GM23338 (cell line): ENCODE measurements at regions not wholly inside any gene's neighbourhood (a gene's known extent, or its start where the extent isn't known, plus 50 kb on each side); places are given as distances from the start of the nearest gene placed in this dataset.

Experiments
- ATAC-seq: fragments of 200-7000 bp; cut with Tn5 transposase; 3 replicates; pipeline ENCODE4 v1.9.1; 2020
- DNase-seq: peaks from one replicate; pipeline ENCODE4 v3.0.0-alpha.2; 2015; ENCODE audit warnings: low spot score
- H2AFZ ChIP-seq: fragments of 200-600 bp; sonication (generic); 2 replicates; pipeline ENCODE4 v1.8.0; 2016; ENCODE audit warnings: antibody characterized with exemption, mild to moderate bottlenecking, moderate library complexity
- H3F3A ChIP-seq: fragments of 200-600 bp; sonication (generic); replicated peaks from 2 replicates; pipeline ENCODE4 v1.8.0; 2017; ENCODE audit warnings: antibody characterized with exemption, mixed run types, low read depth
- H3K27ac ChIP-seq: fragments of 200-600 bp; sonication (generic); 2 replicates; pipeline ENCODE4 v1.6.1; 2016; ENCODE audit warnings: low read depth
- H3K27me3 ChIP-seq: fragments of 200-600 bp; sonication (generic); 2 replicates; pipeline ENCODE4 v1.8.0; 2016; ENCODE audit warnings: mild to moderate bottlenecking, mixed run types, moderate library complexity; ENCODE audit not compliant: insufficient read depth
- H3K36me3 ChIP-seq: fragments of 200-600 bp; sonication (generic); 2 replicates; pipeline ENCODE4 v1.8.0; 2016; ENCODE audit warnings: mild to moderate bottlenecking; ENCODE audit not compliant: insufficient read depth
- H3K4me1 ChIP-seq: fragments of 200-600 bp; sonication (generic); 2 replicates; pipeline ENCODE4 v1.8.0; 2016; ENCODE audit warnings: mild to moderate bottlenecking, moderate library complexity; ENCODE audit not compliant: insufficient read depth
- H3K4me2 ChIP-seq: fragments of 200-600 bp; sonication (generic); 2 replicates; pipeline ENCODE4 v1.7.1; 2017; ENCODE audit warnings: mixed run types
- H3K4me3 ChIP-seq: fragments of 200-600 bp; sonication (generic); 2 replicates; pipeline ENCODE4 v1.6.1; 2016; ENCODE audit warnings: mixed run types
- H3K79me2 ChIP-seq: fragments of 200-600 bp; sonication (generic); replicated peaks from 2 replicates; pipeline ENCODE4 v1.8.0; 2017; ENCODE audit warnings: mild to moderate bottlenecking; ENCODE audit not compliant: insufficient read depth
- H3K9me2 ChIP-seq: fragments of 200-600 bp; sonication (generic); 2 replicates; pipeline ENCODE4 v1.8.0; 2017; ENCODE audit not compliant: insufficient read depth
- H4K20me1 ChIP-seq: fragments of 200-600 bp; sonication (generic); replicated peaks from 2 replicates; pipeline ENCODE4 v1.8.0; 2017; ENCODE audit warnings: mild to moderate bottlenecking; ENCODE audit not compliant: insufficient read depth
- H3K27ac Mint-ChIP-seq: 2 replicates; pipeline ENCODE4 v1.8.0; 2020; ENCODE audit warnings: inconsistent platforms, mild to moderate bottlenecking, moderate library complexity, mixed read lengths
- H3K27me3 Mint-ChIP-seq: 3 replicates; pipeline ENCODE4 v1.8.0; 2022; ENCODE audit warnings: low read depth, mild to moderate bottlenecking, moderate library complexity, mixed read lengths, inconsistent platforms; ENCODE audit not compliant: insufficient read depth, poor library complexity
- H3K36me3 Mint-ChIP-seq: 3 replicates; pipeline ENCODE4 v1.8.0; 2021; ENCODE audit warnings: low read depth, mild to moderate bottlenecking, inconsistent platforms, moderate library complexity, mixed read lengths
- H3K4me1 Mint-ChIP-seq: 3 replicates; pipeline ENCODE4 v1.8.0; 2020; ENCODE audit warnings: mild to moderate bottlenecking, inconsistent platforms, mixed read lengths
- H3K4me3 Mint-ChIP-seq: 3 replicates; pipeline ENCODE4 v1.8.0; 2021; ENCODE audit warnings: moderate library complexity, mild to moderate bottlenecking, inconsistent platforms, mixed read lengths
- H3K9me3 Mint-ChIP-seq: 3 replicates; pipeline ENCODE4 v1.8.0; 2020; ENCODE audit warnings: moderate library complexity, mild to moderate bottlenecking, inconsistent platforms, mixed read lengths
- EZH2 ChIP-seq: fragments of 200-600 bp; sonication (generic); IDR thresholded peaks from one replicate; pipeline ENCODE4 v1.8.0; 2017; ENCODE audit warnings: antibody characterized with exemption, mild to moderate bottlenecking, low read depth; ENCODE audit not compliant: unreplicated experiment
- EZH2phosphoT487 ChIP-seq: fragments of 200-600 bp; sonication (generic); IDR thresholded peaks from one replicate; pipeline ENCODE4 v1.8.1; 2018; ENCODE audit warnings: antibody characterized with exemption; ENCODE audit not compliant: unreplicated experiment
- JUNB ChIP-seq: IDR thresholded peaks from one replicate; pipeline ENCODE4 v1.6.1; 2016; ENCODE audit warnings: antibody characterized with exemption; ENCODE audit not compliant: unreplicated experiment
- NANOG ChIP-seq: IDR thresholded peaks from 2 replicates; pipeline ENCODE4 v1.6.1; 2016; ENCODE audit warnings: antibody characterized with exemption, borderline replicate concordance
- POLR2AphosphoS5 ChIP-seq: IDR thresholded peaks from 2 replicates; pipeline ENCODE4 v1.6.1; 2016; ENCODE audit warnings: antibody characterized with exemption, low read depth
- ZNF331 ChIP-seq: fragments of 250-450 bp; sonication (Bioruptor Pico); IDR thresholded peaks from 2 replicates; pipeline ENCODE4 v1.5.0; 2020; ENCODE audit warnings: low read depth, mild to moderate bottlenecking, moderate library complexity
- TF ChIP-seq, protein P1 (sequence below): fragments of 250-450 bp; sonication (Bioruptor Pico); IDR thresholded peaks from 2 replicates; pipeline ENCODE4 v1.5.0; 2020; ENCODE audit warnings: mild to moderate bottlenecking, moderate library complexity
- TF ChIP-seq, protein P2 (sequence below): IDR thresholded peaks from 2 replicates; pipeline ENCODE4 v1.6.1; 2016; ENCODE audit warnings: antibody characterized with exemption
- TF ChIP-seq, protein P3 (sequence below), 2 experiments: fragments of 200-600 bp in 1 of 2; sonication (generic) in 1 of 2; conservative IDR thresholded peaks; 2 replicates each; pipeline versions ENCODE4 v1.5.1 to v1.6.1; 2016 to 2017; ENCODE audit warnings: antibody characterized with exemption in 2 of 2, low read depth in 2 of 2, mild to moderate bottlenecking in 2 of 2, moderate library complexity in 1 of 2
- TF ChIP-seq, protein P4 (sequence below): IDR thresholded peaks from one replicate; pipeline ENCODE4 v1.6.1; 2018; ENCODE audit warnings: antibody characterized with exemption; ENCODE audit not compliant: unreplicated experiment

DNA sequence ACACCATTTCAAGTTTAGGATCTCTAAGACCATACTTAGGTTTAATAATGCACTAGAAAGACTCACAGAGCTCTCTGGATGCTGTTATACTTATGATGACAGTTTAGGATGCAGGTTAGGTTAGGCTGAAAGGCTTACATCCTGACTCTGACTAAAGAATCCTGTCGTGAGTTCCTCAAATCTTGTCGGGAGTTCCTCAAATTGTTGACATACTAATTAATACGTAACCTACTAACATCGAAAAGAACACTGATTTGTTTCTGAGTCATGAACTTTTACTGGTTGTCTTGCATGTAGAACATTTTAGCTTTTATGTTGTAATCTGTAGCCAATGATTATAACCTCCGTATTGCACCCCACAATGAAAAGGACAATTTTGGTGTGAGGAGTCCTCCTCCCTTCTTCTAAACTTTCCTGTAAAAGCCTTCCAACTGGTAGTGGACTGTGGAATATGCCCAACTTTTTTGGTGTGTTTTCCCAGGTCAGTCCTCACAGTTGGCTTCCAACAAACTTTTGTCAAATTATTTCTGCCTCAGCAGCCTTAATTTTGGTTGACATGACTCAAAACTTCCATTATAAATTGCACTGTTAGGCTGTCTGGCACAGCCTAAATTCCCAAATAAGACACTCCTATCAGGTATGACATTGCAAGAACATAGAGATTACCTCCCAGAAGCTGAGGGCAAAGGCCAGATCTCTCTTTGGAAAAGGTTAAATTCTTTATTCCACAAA, 107.9 kb upstream of the PALMD start (continued):
- TF ChIP-seq, protein P1, sequence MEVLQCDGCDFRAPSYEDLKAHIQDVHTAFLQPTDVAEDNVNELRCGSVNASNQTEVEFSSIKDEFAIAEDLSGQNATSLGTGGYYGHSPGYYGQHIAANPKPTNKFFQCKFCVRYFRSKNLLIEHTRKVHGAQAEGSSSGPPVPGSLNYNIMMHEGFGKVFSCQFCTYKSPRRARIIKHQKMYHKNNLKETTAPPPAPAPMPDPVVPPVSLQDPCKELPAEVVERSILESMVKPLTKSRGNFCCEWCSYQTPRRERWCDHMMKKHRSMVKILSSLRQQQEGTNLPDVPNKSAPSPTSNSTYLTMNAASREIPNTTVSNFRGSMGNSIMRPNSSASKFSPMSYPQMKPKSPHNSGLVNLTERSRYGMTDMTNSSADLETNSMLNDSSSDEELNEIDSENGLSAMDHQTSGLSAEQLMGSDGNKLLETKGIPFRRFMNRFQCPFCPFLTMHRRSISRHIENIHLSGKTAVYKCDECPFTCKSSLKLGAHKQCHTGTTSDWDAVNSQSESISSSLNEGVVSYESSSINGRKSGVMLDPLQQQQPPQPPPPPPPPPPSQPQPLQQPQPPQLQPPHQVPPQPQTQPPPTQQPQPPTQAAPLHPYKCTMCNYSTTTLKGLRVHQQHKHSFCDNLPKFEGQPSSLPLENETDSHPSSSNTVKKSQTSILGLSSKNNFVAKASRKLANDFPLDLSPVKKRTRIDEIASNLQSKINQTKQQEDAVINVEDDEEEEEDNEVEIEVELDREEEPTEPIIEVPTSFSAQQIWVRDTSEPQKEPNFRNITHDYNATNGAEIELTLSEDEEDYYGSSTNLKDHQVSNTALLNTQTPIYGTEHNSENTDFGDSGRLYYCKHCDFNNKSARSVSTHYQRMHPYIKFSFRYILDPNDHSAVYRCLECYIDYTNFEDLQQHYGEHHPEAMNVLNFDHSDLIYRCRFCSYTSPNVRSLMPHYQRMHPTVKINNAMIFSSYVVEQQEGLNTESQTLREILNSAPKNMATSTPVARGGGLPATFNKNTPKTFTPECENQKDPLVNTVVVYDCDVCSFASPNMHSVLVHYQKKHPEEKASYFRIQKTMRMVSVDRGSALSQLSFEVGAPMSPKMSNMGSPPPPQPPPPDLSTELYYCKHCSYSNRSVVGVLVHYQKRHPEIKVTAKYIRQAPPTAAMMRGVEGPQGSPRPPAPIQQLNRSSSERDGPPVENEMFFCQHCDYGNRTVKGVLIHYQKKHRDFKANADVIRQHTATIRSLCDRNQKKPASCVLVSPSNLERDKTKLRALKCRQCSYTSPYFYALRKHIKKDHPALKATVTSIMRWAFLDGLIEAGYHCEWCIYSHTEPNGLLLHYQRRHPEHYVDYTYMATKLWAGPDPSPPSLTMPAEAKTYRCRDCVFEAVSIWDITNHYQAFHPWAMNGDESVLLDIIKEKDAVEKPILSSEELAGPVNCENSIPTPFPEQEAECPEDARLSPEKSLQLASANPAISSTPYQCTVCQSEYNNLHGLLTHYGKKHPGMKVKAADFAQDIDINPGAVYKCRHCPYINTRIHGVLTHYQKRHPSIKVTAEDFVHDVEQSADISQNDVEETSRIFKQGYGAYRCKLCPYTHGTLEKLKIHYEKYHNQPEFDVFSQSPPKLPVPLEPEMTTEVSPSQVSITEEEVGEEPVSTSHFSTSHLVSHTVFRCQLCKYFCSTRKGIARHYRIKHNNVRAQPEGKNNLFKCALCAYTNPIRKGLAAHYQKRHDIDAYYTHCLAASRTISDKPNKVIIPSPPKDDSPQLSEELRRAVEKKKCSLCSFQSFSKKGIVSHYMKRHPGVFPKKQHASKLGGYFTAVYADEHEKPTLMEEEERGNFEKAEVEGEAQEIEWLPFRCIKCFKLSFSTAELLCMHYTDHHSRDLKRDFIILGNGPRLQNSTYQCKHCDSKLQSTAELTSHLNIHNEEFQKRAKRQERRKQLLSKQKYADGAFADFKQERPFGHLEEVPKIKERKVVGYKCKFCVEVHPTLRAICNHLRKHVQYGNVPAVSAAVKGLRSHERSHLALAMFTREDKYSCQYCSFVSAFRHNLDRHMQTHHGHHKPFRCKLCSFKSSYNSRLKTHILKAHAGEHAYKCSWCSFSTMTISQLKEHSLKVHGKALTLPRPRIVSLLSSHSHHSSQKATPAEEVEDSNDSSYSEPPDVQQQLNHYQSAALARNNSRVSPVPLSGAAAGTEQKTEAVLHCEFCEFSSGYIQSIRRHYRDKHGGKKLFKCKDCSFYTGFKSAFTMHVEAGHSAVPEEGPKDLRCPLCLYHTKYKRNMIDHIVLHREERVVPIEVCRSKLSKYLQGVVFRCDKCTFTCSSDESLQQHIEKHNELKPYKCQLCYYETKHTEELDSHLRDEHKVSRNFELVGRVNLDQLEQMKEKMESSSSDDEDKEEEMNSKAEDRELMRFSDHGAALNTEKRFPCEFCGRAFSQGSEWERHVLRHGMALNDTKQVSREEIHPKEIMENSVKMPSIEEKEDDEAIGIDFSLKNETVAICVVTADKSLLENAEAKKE (CRISPR knock-in tag), result no peak
- TF ChIP-seq NANOG (no peak), POLR2AphosphoS5 (no peak)
- TF ChIP-seq, protein P2, sequence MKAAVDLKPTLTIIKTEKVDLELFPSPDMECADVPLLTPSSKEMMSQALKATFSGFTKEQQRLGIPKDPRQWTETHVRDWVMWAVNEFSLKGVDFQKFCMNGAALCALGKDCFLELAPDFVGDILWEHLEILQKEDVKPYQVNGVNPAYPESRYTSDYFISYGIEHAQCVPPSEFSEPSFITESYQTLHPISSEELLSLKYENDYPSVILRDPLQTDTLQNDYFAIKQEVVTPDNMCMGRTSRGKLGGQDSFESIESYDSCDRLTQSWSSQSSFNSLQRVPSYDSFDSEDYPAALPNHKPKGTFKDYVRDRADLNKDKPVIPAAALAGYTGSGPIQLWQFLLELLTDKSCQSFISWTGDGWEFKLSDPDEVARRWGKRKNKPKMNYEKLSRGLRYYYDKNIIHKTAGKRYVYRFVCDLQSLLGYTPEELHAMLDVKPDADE, result no peak

DNA sequence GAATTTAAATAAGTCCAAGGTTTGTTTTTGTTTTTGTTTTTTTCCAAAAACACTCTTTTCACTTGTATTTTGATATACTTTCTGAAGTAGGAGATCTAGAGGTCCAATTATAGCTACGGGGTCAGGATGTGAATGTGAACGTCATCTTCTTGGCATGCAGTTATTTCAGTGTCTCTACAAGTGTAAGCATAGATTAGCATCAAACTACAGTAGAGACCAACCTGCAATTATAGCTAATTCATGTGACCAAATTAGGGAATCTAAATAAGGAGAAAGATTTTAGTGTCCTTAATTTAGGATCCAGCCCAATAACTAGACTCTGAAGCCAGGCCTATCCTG, 107.3 kb upstream of the PALMD start:
- no peak overlapping the region for H3K4me3 Mint-ChIP-seq
- no peak overlapping the region for H3K4me3 ChIP-seq
- 0 out of 2 replicates have a peak, but pooled peaks cover 5% of the 10 kb centered on the region for H3K9me2 ChIP-seq
- DNase-seq (no peak), ATAC-seq (no peak)
- no peaks in the 10 kb centered on the region for H4K20me1 ChIP-seq
- peaks cover 3% of the 10 kb centered on the region; the same call in 1 of the 3 replicates for H3K9me3 Mint-ChIP-seq
- no peak overlapping the region for H3K27ac ChIP-seq
- H3K36me3 ChIP-seq, result no peaks in the 10 kb centered on the region
- peaks cover 5% of the 10 kb centered on the region; the same call in 2 of the 3 replicates for H3K36me3 Mint-ChIP-seq
- no peak overlapping the region for H3K4me2 ChIP-seq
- H2AFZ ChIP-seq, result no peak overlapping the region
- H3K4me1 ChIP-seq, result peaks cover 17% of the 10 kb centered on the region
- H3K27me3 ChIP-seq, result no peaks in the 10 kb centered on the region
- no peaks in the 10 kb centered on the region for H3K27me3 Mint-ChIP-seq
- peaks cover 18% of the 10 kb centered on the region for H3K4me1 Mint-ChIP-seq
- H3F3A ChIP-seq, result no peaks in the 10 kb centered on the region
- no peak overlapping the region for H3K27ac Mint-ChIP-seq
- H3K79me2 ChIP-seq, result no peaks in the 10 kb centered on the region
- no peak for TF ChIP-seq NANOG
- no peak for TF ChIP-seq JUNB
- TF ChIP-seq, protein P3, sequence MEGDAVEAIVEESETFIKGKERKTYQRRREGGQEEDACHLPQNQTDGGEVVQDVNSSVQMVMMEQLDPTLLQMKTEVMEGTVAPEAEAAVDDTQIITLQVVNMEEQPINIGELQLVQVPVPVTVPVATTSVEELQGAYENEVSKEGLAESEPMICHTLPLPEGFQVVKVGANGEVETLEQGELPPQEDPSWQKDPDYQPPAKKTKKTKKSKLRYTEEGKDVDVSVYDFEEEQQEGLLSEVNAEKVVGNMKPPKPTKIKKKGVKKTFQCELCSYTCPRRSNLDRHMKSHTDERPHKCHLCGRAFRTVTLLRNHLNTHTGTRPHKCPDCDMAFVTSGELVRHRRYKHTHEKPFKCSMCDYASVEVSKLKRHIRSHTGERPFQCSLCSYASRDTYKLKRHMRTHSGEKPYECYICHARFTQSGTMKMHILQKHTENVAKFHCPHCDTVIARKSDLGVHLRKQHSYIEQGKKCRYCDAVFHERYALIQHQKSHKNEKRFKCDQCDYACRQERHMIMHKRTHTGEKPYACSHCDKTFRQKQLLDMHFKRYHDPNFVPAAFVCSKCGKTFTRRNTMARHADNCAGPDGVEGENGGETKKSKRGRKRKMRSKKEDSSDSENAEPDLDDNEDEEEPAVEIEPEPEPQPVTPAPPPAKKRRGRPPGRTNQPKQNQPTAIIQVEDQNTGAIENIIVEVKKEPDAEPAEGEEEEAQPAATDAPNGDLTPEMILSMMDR (conservative IDR thresholded peaks at IDR 0.05; ENCODE audit: low read depth in 2 of 2), result no peak
- no peak for TF ChIP-seq ZNF331
- TF ChIP-seq EZH2phosphoT487, result no peak
- TF ChIP-seq, protein P4, sequence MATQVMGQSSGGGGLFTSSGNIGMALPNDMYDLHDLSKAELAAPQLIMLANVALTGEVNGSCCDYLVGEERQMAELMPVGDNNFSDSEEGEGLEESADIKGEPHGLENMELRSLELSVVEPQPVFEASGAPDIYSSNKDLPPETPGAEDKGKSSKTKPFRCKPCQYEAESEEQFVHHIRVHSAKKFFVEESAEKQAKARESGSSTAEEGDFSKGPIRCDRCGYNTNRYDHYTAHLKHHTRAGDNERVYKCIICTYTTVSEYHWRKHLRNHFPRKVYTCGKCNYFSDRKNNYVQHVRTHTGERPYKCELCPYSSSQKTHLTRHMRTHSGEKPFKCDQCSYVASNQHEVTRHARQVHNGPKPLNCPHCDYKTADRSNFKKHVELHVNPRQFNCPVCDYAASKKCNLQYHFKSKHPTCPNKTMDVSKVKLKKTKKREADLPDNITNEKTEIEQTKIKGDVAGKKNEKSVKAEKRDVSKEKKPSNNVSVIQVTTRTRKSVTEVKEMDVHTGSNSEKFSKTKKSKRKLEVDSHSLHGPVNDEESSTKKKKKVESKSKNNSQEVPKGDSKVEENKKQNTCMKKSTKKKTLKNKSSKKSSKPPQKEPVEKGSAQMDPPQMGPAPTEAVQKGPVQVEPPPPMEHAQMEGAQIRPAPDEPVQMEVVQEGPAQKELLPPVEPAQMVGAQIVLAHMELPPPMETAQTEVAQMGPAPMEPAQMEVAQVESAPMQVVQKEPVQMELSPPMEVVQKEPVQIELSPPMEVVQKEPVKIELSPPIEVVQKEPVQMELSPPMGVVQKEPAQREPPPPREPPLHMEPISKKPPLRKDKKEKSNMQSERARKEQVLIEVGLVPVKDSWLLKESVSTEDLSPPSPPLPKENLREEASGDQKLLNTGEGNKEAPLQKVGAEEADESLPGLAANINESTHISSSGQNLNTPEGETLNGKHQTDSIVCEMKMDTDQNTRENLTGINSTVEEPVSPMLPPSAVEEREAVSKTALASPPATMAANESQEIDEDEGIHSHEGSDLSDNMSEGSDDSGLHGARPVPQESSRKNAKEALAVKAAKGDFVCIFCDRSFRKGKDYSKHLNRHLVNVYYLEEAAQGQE, result no peak
- no peak for TF ChIP-seq EZH2
- no peak for TF ChIP-seq POLR2AphosphoS5
- TF ChIP-seq, protein P2, result no peak
